GM19025 (cell line): ENCODE measurements at regions not wholly inside any gene's neighbourhood (a gene's known extent, or its start where the extent isn't known, plus 50 kb on each side); places are given as distances from the start of the nearest gene placed in this dataset.
"Not testable (repeated sequence)": the region's sequence is repeated elsewhere in the genome, so short reads cannot be mapped to it uniquely, and the experiment has no call there.

Source experiments
- ATAC-seq: cut with Tn5 transposase; IDR thresholded peaks from one replicate; pipeline ENCODE4 v1.9.1; 2021; ENCODE audit warnings: mild to moderate bottlenecking, low read depth, moderate library complexity; ENCODE audit not compliant: unreplicated experiment

DNA sequence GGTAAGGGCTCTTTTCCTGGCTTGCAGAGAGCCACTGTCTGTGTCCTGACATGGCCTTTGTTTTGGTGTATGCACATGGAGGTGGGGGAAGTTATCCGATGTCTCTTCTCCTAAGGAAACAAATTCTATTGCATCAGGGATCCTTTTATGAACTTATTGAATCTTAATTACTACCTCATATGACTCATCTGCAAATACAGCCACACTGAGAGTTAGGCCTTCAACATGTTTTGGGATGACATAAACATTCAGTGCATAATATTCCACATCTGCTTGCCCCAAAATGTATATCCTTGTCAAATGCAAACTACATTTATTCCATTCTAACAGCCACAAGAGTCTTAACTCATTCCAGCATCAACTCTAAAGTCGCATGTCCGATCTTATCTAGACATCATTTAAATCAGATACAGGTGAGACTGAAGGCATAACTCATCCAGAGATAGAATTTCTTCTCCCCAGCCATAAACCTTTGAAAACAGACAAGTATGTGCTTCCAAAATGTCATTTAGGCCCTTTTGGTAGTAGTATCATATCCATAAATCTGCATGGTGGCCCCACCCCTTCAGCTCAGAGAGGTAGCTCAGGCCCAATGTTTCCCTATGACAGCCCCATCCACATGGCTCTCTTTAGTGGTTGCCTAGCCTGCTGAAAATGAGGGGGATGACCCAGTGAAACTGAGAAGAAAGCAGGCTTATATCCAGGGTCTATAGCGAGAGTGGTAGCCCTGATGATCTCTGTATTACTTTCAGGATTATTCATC lies 289.5 kb upstream of the ALCAM start:
- no peak for ATAC-seq

- no peak for ATAC-seq
These were observed 282.8 kb upstream of the ALCAM start for GRCh38 chr3:105083945-105084344.

DNA sequence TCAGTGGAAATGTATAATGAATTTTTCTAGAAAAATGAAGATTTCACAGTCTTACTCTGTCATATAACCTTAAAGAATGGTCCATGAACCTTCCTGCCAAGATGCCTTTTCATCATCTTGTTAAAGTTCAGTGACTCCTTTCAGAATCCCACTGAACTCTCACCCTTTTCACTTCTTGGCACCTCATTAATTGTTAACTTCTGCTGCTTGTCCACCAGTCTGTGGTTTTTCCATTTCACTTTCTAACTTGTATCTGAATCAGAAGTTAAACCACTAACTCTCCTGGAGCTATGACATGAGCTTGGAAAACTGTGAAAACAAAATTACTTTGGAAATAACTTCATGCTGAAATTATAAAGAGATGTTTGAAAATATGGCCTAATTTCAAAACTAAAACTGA lies 281.2 kb upstream of the ALCAM start:
- ATAC-seq, result no peak

- ATAC-seq, result no peak
These were observed 273.1 kb upstream of the ALCAM start for GRCh38 chr3:105093371-105094252.

- ATAC-seq, result no peak
These were observed 272.1 kb upstream of the ALCAM start for GRCh38 chr3:105094588-105094987.

DNA sequence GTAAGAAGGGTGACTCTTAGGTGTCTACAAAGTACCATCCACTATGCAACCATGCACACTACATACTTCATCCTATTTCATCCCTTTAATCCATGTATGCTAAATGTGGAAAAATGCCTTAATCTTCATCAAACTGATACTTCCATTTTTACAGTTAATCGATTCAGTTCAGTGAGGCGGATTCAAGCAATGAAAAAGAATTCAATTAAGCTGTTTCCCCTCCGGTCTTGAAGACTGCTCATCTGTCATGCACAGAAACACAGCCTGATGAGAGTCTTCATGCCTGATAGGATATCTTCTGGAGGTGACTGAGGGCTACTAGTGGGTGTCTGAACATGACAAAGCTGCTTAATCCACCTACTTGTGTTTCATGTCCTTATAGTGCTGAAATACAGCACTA lies 270.6 kb upstream of the ALCAM start:
- no peak for ATAC-seq

DNA sequence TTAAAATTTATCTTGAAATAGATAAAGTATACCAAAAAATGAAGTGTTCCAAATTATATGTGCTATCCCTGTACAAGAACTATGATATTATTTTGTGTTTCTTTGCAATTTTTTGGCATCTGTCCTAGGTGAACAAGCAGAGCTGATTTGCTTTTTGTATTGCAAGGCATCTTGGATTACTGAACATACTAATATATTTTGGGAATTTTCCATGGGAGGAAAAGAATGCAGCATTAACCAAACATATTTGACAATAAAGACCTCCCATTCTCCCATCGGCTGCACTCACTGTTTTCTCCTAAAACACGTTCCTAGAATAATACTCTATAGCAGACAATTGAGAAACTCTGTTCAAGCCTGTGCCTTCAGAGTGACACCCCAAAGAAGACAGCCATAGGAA lies 265.1 kb upstream of the ALCAM start:
- no peak for ATAC-seq

DNA sequence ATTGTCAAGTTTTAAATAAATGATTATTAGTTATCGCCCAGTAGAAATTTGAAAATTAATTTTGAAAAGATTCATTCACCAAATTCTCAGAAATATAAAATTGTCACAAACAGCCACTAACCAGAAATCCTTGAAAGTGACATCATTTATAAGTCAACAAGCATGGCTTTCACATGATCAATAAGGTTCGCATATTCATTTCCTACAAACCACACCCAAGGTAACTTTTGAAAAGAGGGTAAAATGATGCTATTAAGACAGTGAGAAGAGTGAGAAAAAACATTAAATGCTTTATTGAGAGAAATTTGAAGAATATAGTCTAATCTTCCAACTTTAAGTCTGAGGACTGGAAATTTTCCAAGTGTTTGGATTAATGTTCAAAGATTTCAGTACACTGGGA lies 263.6 kb upstream of the ALCAM start:
- ATAC-seq, result no peak

DNA sequence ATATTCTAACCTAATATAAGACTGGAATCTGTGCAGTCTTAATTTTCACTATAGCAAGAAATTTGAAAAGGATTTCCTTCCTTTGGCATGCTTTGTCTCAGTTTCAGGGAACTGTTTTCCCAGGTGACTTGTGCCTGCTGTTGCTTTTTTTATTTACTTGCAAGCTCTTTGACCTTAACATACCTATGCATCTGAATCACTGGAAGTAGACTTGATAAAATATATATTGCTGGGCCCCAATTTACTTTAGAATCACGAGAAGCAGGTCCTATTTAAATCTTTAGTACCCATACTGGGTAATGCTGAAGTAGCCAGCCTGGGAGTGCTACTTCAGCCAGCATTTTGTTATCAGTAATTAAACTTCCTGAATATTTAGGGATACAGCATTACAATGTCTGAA lies 257.9 kb upstream of the ALCAM start:
- ATAC-seq, result no peak

DNA sequence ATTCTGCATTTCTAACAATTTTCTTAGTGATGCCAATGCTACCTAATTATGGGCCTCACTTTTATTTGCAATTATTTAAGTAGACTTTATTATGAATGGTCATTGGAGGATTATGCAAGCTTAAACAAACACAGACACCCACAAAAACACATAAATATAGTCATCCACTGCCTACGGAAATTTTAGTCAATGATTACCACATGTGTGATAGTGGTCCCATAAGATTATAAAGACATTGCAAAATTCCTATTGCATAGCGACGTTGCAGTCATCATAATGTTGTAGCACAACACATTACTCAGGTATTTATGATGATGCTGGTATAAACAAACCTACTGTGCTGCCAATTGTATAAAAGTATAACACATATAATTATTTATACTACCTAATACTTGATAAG lies 247.8 kb upstream of the ALCAM start:
- no peak for ATAC-seq

DNA sequence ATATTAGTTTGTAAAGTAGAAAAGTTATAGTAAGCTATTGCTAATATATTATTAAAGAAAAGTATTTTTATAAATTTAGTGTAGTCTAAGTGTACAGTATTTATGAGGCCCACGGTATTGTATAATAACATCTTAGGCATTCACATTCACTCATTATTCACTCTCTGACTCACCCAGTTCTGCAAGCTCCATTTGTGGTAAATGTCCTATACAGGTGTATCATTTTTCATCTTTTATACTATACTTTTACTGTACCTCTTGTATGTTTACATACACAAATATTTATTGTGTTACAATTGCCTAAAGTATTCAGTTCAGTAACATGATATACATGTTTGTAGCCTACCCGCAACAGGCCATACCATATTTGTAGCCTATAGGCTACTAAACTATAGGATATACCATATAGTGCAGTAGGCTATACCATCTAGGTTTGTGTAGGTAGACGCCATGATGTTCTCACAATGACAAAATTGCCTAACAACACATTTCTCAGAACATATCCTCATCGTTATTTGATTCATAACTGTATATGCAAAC lies 246.8 kb upstream of the ALCAM start:
- no peak for ATAC-seq

- ATAC-seq, result no peak
These were observed 235.8 kb upstream of the ALCAM start for GRCh38 chr3:105130911-105131310.

GRCh38 chr3:105137911-105138310 lies 228.8 kb upstream of the ALCAM start:
- no peak for ATAC-seq

DNA sequence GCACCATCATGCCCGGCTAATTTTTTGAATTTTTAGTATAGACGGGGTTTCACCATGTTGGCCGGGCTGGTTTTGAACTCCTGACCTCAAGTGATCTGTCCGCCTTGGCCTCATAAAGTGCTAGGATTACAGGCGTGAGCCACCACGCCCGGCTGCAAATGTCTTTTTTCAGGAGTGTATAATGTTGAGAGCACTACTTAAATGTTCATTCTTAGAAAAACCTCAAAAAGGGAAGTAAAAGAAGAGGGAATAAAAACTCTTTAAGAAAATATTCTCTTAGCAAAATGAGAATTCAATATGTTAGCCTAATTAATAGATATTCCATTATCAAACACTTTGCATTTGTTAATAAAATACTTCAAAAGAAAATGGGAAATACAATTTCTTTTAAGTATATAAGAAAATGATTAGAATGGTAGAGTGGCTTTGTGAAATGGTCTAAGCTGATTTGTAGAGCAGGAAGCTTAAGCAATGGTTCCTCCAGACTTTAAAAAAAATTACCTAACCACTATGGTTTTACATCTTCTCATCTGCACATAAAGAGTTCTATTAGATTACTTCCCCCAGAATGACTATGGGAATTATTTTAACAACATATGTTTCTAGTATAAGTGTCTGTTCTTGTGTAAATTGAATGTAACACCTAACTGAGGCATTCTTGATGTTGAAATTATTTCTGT lies 226.7 kb upstream of the ALCAM start:
- ATAC-seq, result no peak

DNA sequence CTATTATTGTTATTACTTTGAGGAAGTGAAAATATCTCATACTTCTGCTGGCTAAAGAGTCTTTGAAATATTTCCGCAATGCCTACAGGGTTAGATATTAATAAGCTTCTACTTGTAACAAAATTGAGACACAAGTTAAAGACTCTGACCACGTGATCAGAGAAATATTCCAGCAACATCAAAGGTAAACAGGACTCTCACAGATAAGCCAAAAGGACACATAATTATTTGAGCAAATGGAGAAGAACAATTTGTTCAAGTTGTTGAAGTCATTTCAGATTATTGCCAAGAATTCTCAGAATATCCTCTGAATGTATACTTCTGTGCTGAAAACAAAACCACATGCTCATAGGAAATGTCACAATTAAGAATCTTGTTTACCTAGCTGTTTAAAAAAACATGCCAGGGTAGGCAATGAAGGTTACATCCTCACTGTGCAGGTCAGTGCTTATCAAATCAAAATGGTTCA lies 225.8 kb upstream of the ALCAM start:
- ATAC-seq, result no peak

- no peak for ATAC-seq
These were observed 221.9 kb upstream of the ALCAM start for GRCh38 chr3:105144837-105145236.

GRCh38 chr3:105145511-105145910 lies 221.2 kb upstream of the ALCAM start:
- ATAC-seq, result no peak

GRCh38 chr3:105149197-105149596 lies 217.5 kb upstream of the ALCAM start:
- not testable (repeated sequence) for ATAC-seq

GRCh38 chr3:105152987-105153386 lies 213.7 kb upstream of the ALCAM start:
- no peak for ATAC-seq

- no peak for ATAC-seq
These were observed 212.0 kb upstream of the ALCAM start for GRCh38 chr3:105154692-105155091.
